ENCODE measurements at regions not wholly inside any gene's neighbourhood (a gene's known extent, or its start where the extent isn't known, plus 50 kb on each side); places are given as distances from the start of the nearest gene placed in this dataset.

GRCh38 chr2:192410319-192410718 lies 215.6 kb upstream of the TMEFF2 start:
- no peak for DNase-seq (ENCODE audit: low spot score)
- TF ChIP-seq EZH2 (IDR thresholded peaks at IDR 0.05; ENCODE audit: borderline replicate concordance) (no peak), CTCF (IDR thresholded peaks at IDR 0.05; ENCODE audit: poor library complexity) (no peak), EZH2phosphoT487 (IDR thresholded peaks at IDR 0.05; ENCODE audit: low read depth, severe bottlenecking, unreplicated experiment) (no peak)
- no peaks in the 10 kb centered on the region for H3K27me3 ChIP-seq
- H2AFZ ChIP-seq = no peak overlapping the region
- H4K20me1 ChIP-seq (ENCODE audit: insufficient read depth, poor library complexity, severe bottlenecking) = no peaks in the 10 kb centered on the region
- H3K36me3 ChIP-seq (replicated peaks; ENCODE audit: insufficient read depth, low read depth) = no peaks in the 10 kb centered on the region
- no peaks in the 10 kb centered on the region for H3K9me2 ChIP-seq (replicated peaks; ENCODE audit: insufficient read depth)
- no peaks in the 10 kb centered on the region for H3K9me3 ChIP-seq (ENCODE audit: low read depth)
- no peak overlapping the region for H3K4me2 ChIP-seq
- H3K79me2 ChIP-seq = no peaks in the 10 kb centered on the region
- no peaks in the 10 kb centered on the region for H3K4me1 ChIP-seq (ENCODE audit: insufficient read depth)
- H3K27ac ChIP-seq = no peak overlapping the region
- H3K4me3 ChIP-seq = no peak overlapping the region

- no peaks in the 10 kb centered on the region for H3K9me3 ChIP-seq (ENCODE audit: low read depth)
- H3K27me3 ChIP-seq = no peaks in the 10 kb centered on the region
- H3K36me3 ChIP-seq (replicated peaks; ENCODE audit: insufficient read depth, low read depth) = no peaks in the 10 kb centered on the region
- H3K27ac ChIP-seq = no peak overlapping the region
- H3K9me2 ChIP-seq (replicated peaks; ENCODE audit: insufficient read depth) = no peaks in the 10 kb centered on the region
- H4K20me1 ChIP-seq (ENCODE audit: insufficient read depth, poor library complexity, severe bottlenecking) = no peaks in the 10 kb centered on the region
- DNase-seq (ENCODE audit: low spot score) = no peak
- WGBS (ENCODE audit: low lambda C conversion rate, missing lambda C conversion rate) = 64% methylated on average over 5 of the region's 5 CpGs
- H3K4me2 ChIP-seq = no peak overlapping the region
- H3K4me3 ChIP-seq = no peak overlapping the region
- no peaks in the 10 kb centered on the region for H3K4me1 ChIP-seq (ENCODE audit: insufficient read depth)
- no peaks in the 10 kb centered on the region for H3K79me2 ChIP-seq
- TF ChIP-seq EZH2phosphoT487 (IDR thresholded peaks at IDR 0.05; ENCODE audit: low read depth, severe bottlenecking, unreplicated experiment) (no peak), CTCF (IDR thresholded peaks at IDR 0.05; ENCODE audit: poor library complexity) (no peak), EZH2 (IDR thresholded peaks at IDR 0.05; ENCODE audit: borderline replicate concordance) (no peak)
- H2AFZ ChIP-seq = no peak overlapping the region
Observed at GRCh38 chr2:192407692-192408091, 213.0 kb upstream of the TMEFF2 start.

GRCh38 chr2:192398236-192398635 lies 203.5 kb upstream of the TMEFF2 start:
- no peaks in the 10 kb centered on the region for H3K4me1 ChIP-seq (ENCODE audit: insufficient read depth)
- no peaks in the 10 kb centered on the region for H3K9me2 ChIP-seq (replicated peaks; ENCODE audit: insufficient read depth)
- H4K20me1 ChIP-seq (ENCODE audit: insufficient read depth, poor library complexity, severe bottlenecking) = no peaks in the 10 kb centered on the region
- no peaks in the 10 kb centered on the region for H3K79me2 ChIP-seq
- no peaks in the 10 kb centered on the region for H3K9me3 ChIP-seq (ENCODE audit: low read depth)
- no peaks in the 10 kb centered on the region for H3K27me3 ChIP-seq
- no peak overlapping the region for H2AFZ ChIP-seq
- H3K36me3 ChIP-seq (replicated peaks; ENCODE audit: insufficient read depth, low read depth) = no peaks in the 10 kb centered on the region
- no peak overlapping the region for H3K27ac ChIP-seq
- H3K4me3 ChIP-seq = no peak overlapping the region
- no peak for DNase-seq (ENCODE audit: low spot score)
- WGBS (ENCODE audit: low lambda C conversion rate, missing lambda C conversion rate) = 90% methylated on average over 6 of the region's 6 CpGs
- no peak for TF ChIP-seq EZH2phosphoT487 (IDR thresholded peaks at IDR 0.05; ENCODE audit: low read depth, severe bottlenecking, unreplicated experiment)
- no peak for TF ChIP-seq CTCF (IDR thresholded peaks at IDR 0.05; ENCODE audit: poor library complexity)
- TF ChIP-seq EZH2 (IDR thresholded peaks at IDR 0.05; ENCODE audit: borderline replicate concordance) = no peak
- no peak overlapping the region for H3K4me2 ChIP-seq

GRCh38 chr2:192394605-192395004 lies 199.9 kb upstream of the TMEFF2 start:
- no peaks in the 10 kb centered on the region for H3K9me2 ChIP-seq (replicated peaks; ENCODE audit: insufficient read depth)
- TF ChIP-seq CTCF (IDR thresholded peaks at IDR 0.05; ENCODE audit: poor library complexity) (no peak), EZH2phosphoT487 (IDR thresholded peaks at IDR 0.05; ENCODE audit: low read depth, severe bottlenecking, unreplicated experiment) (no peak), EZH2 (IDR thresholded peaks at IDR 0.05; ENCODE audit: borderline replicate concordance) (no peak)
- no peaks in the 10 kb centered on the region for H3K79me2 ChIP-seq
- no peak overlapping the region for H2AFZ ChIP-seq
- WGBS (ENCODE audit: low lambda C conversion rate, missing lambda C conversion rate) = 93% methylated on average over 3 of the region's 3 CpGs
- no peak overlapping the region for H3K4me3 ChIP-seq
- H3K4me2 ChIP-seq = no peak overlapping the region
- no peaks in the 10 kb centered on the region for H3K9me3 ChIP-seq (ENCODE audit: low read depth)
- H4K20me1 ChIP-seq (ENCODE audit: insufficient read depth, poor library complexity, severe bottlenecking) = no peaks in the 10 kb centered on the region
- no peaks in the 10 kb centered on the region for H3K36me3 ChIP-seq (replicated peaks; ENCODE audit: insufficient read depth, low read depth)
- no peaks in the 10 kb centered on the region for H3K4me1 ChIP-seq (ENCODE audit: insufficient read depth)
- DNase-seq (ENCODE audit: low spot score) = no peak
- no peak overlapping the region for H3K27ac ChIP-seq
- no peaks in the 10 kb centered on the region for H3K27me3 ChIP-seq

Measured in hepatocyte (in vitro differentiated cells).